Stomach (tissue), 4 donors: ENCODE measurements at regions not wholly inside any gene's neighbourhood (a gene's known extent, or its start where the extent isn't known, plus 50 kb on each side); places are given as distances from the start of the nearest gene placed in this dataset.

ENCODE experiments used
- CTCF ChIP-seq, 7 experiments: fragments of 450-650 bp in 4 of 7; fragments of 200-600 bp in 3 of 7; sonication (generic) in 3 of 7; IDR thresholded peaks; one replicate each; pipeline ENCODE4 v1.5.1; 2016 to 2019; ENCODE audit warnings: antibody characterized with exemption in 7 of 7, control low read depth in 2 of 7, mild to moderate bottlenecking in 1 of 7
- EP300 ChIP-seq: sonication (generic); formaldehyde crosslinking; IDR thresholded peaks from one replicate; pipeline ENCODE4 v1.6.1; 2017; ENCODE audit warnings: antibody characterized with exemption
- POLR2A ChIP-seq, 4 donors: fragments of 450-650 bp; IDR thresholded peaks; one replicate each; pipeline ENCODE4 v1.6.1; 2016; ENCODE audit warnings: antibody characterized with exemption in 4 of 4, control low read depth in 2 of 4, mild to moderate bottlenecking in 1 of 4, moderate library complexity in 1 of 4
- POLR2AphosphoS5 ChIP-seq, 3 donors: sonication (generic); formaldehyde crosslinking; IDR thresholded peaks; one replicate each; pipeline ENCODE4 v1.6.1; 2016; ENCODE audit warnings: antibody characterized with exemption in 3 of 3

GRCh38 chr10:62631241-62631640 is 173.3 kb upstream of the ADO start:
- no peak for TF ChIP-seq CTCF (IDR thresholded peaks at IDR 0.05)
- TF ChIP-seq POLR2A (IDR thresholded peaks at IDR 0.05), result no peak
- TF ChIP-seq EP300, result no peak
- TF ChIP-seq POLR2AphosphoS5 (IDR thresholded peaks at IDR 0.05), result no peak
